HEK293 (cell line): ENCODE measurements at regions not wholly inside any gene's neighbourhood (a gene's known extent, or its start where the extent isn't known, plus 50 kb on each side); places are given as distances from the start of the nearest gene placed in this dataset.

Experiments
- CTCF ChIA-PET: fragments of 350-600 bp; formaldehyde crosslinking; extraction: SDS; loops from one replicate; lab custom pipeline; 2021; ENCODE audit warnings: antibody characterized with exemption; lab: Yijun Ruan, JAX
- POLR2A ChIA-PET: fragments of 300-600 bp; formaldehyde crosslinking; extraction: SDS; loops from one replicate; lab custom pipeline; 2020; ENCODE audit warnings: antibody characterized with exemption, inconsistent platforms; lab: Yijun Ruan, JAX
- H3K27ac ChIP-seq: fragments of 200-500 bp; sonication (Bioruptor generic); 2 replicates; pipeline ENCODE4 v1.5.1; 2014; ENCODE audit warnings: low read depth, low read length, control low read depth, inconsistent platforms; ENCODE audit errors: extremely low read depth
- H3K36me3 ChIP-seq, 2 experiments: fragments of 200-500 bp in 1 of 2; sonication (Bioruptor generic) in 1 of 2; 1 replicate in 1 of 2; 2 replicates in 1 of 2; pipeline ENCODE4 v1.5.1; 2014 to 2017; ENCODE audit warnings: inconsistent platforms in 2 of 2, low read length in 2 of 2; ENCODE audit not compliant: control insufficient read depth in 2 of 2, insufficient read depth in 1 of 2
- H3K4me1 ChIP-seq: fragments of 200-500 bp; sonication (Bioruptor generic); 2 replicates; pipeline ENCODE4 v1.5.1; 2014; ENCODE audit warnings: mild to moderate bottlenecking, low read length, inconsistent platforms; ENCODE audit not compliant: control insufficient read depth, insufficient read depth
- H3K4me3 ChIP-seq: 2 replicates; pipeline ENCODE4 v1.5.1; 2011; ENCODE audit warnings: low read depth, mild to moderate bottlenecking, control low read depth, low read length, moderate library complexity
- H3K9me3 ChIP-seq: fragments of 200-500 bp; sonication (Bioruptor generic); 2 replicates; pipeline ENCODE4 v1.5.1; 2014; ENCODE audit warnings: low read depth, low read length, inconsistent platforms; ENCODE audit not compliant: control insufficient read depth, insufficient read depth
- BCL11B ChIP-seq: fragments of 450-650 bp; formaldehyde crosslinking; IDR thresholded peaks from 2 replicates; pipeline ENCODE4 v1.5.1; 2016; ENCODE audit warnings: low read depth, missing biosample characterization, missing genetic modification characterization
- GLI2 ChIP-seq: fragments of 450-650 bp; formaldehyde crosslinking; IDR thresholded peaks from 2 replicates; pipeline ENCODE4; 2017; ENCODE audit warnings: missing biosample characterization, missing genetic modification characterization, low read depth, borderline replicate concordance
- KLF8 ChIP-seq: fragments of 450-650 bp; formaldehyde crosslinking; IDR thresholded peaks from 2 replicates; pipeline ENCODE4 v1.5.1; 2016; ENCODE audit warnings: missing biosample characterization, missing genetic modification characterization
- SETDB1 ChIP-seq: IDR thresholded peaks from one replicate; pipeline ENCODE4 v1.6.1; 2017; ENCODE audit warnings: mild to moderate bottlenecking, low read length, moderate library complexity, mixed read lengths; ENCODE audit not compliant: insufficient read length
- ZBTB48 ChIP-seq: fragments of 450-650 bp; formaldehyde crosslinking; IDR thresholded peaks from 2 replicates; pipeline ENCODE4 v1.5.1; 2016; ENCODE audit warnings: missing biosample characterization, missing genetic modification characterization
- ZBTB7A ChIP-seq: fragments of 450-650 bp; formaldehyde crosslinking; IDR thresholded peaks from 2 replicates; pipeline ENCODE4 v1.5.1; 2016; ENCODE audit warnings: low read depth, missing biosample characterization, missing genetic modification characterization
- ZNF114 ChIP-seq: fragments of 450-650 bp; formaldehyde crosslinking; IDR thresholded peaks from 2 replicates; pipeline ENCODE4 v1.5.0; 2017; ENCODE audit warnings: missing biosample characterization, missing genetic modification characterization
- ZNF292 ChIP-seq: fragments of 450-650 bp; formaldehyde crosslinking; IDR thresholded peaks from 2 replicates; pipeline ENCODE4 v1.5.1; 2016; ENCODE audit warnings: low read depth, missing biosample characterization, missing genetic modification characterization, borderline replicate concordance
- ZNF302 ChIP-seq: fragments of 450-650 bp; formaldehyde crosslinking; IDR thresholded peaks from 2 replicates; pipeline ENCODE4 v1.5.1; 2016; ENCODE audit warnings: missing biosample characterization, missing genetic modification characterization, low read depth
- ZNF335 ChIP-seq: fragments of 450-650 bp; formaldehyde crosslinking; conservative IDR thresholded peaks from 2 replicates; pipeline ENCODE4 v1.5.1; 2016; ENCODE audit warnings: missing biosample characterization, missing genetic modification characterization
- ZNF37A ChIP-seq: fragments of 450-650 bp; IDR thresholded peaks from 2 replicates; pipeline ENCODE4 v1.5.1; 2018; ENCODE audit warnings: missing biosample characterization, missing genetic modification characterization
- ZNF423 ChIP-seq: fragments of 450-650 bp; formaldehyde crosslinking; IDR thresholded peaks from 2 replicates; pipeline ENCODE4 v1.5.1; 2016; ENCODE audit warnings: missing biosample characterization, missing genetic modification characterization
- ZNF561 ChIP-seq: fragments of 450-650 bp; IDR thresholded peaks from 2 replicates; pipeline ENCODE4 v1.5.1; 2018; ENCODE audit warnings: missing biosample characterization, missing genetic modification characterization, borderline replicate concordance
- ZNF585B ChIP-seq: fragments of 450-650 bp; formaldehyde crosslinking; IDR thresholded peaks from 2 replicates; pipeline ENCODE4 v1.5.1; 2016; ENCODE audit warnings: missing biosample characterization, missing genetic modification characterization
- ZXDB ChIP-seq: fragments of 450-650 bp; formaldehyde crosslinking; IDR thresholded peaks from 2 replicates; pipeline ENCODE4 v1.5.1; 2016; ENCODE audit warnings: missing biosample characterization, missing genetic modification characterization
- TF ChIP-seq, protein P1 (sequence below): fragments of 450-650 bp; IDR thresholded peaks from 2 replicates; pipeline ENCODE4 v1.5.1; 2018; ENCODE audit warnings: missing biosample characterization, mild to moderate bottlenecking, missing genetic modification characterization
- TF ChIP-seq, protein P2 (sequence below): fragments of 450-650 bp; formaldehyde crosslinking; IDR thresholded peaks from 2 replicates; pipeline ENCODE4 v1.5.1; 2017; ENCODE audit warnings: missing biosample characterization, missing genetic modification characterization
- TF ChIP-seq, protein P3 (sequence below): fragments of 450-650 bp; formaldehyde crosslinking; IDR thresholded peaks from 2 replicates; pipeline ENCODE4 v1.5.1; 2016; ENCODE audit warnings: missing biosample characterization, missing genetic modification characterization

DNA sequence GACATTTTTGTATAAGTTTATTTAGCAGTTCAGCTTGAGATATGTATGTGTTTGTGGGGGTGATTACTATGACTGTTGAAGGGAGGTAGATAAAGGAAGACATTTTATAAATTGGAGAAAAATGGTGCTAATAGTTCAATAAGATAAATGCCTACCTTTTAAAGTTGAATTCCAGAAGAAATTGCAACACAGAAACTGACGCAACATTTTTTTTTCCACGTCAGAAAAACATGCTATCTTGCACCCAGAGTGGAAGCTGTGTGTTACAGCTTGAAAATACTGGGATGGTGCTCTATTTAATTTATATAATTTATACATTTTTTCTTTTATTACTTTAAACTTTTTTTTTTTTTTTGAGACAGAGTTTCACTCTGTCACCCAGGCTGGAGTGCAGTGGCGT lies 171.7 kb downstream of the WNT5A start:
- no peaks in the 10 kb centered on the region for H3K36me3 ChIP-seq
- POLR2A ChIA-PET: no interaction called here
- no peak for TF ChIP-seq ZBTB7A (tag by site-specific recombination)
- TF ChIP-seq ZNF292 (tag by site-specific recombination): no peak
- TF ChIP-seq, protein P1, sequence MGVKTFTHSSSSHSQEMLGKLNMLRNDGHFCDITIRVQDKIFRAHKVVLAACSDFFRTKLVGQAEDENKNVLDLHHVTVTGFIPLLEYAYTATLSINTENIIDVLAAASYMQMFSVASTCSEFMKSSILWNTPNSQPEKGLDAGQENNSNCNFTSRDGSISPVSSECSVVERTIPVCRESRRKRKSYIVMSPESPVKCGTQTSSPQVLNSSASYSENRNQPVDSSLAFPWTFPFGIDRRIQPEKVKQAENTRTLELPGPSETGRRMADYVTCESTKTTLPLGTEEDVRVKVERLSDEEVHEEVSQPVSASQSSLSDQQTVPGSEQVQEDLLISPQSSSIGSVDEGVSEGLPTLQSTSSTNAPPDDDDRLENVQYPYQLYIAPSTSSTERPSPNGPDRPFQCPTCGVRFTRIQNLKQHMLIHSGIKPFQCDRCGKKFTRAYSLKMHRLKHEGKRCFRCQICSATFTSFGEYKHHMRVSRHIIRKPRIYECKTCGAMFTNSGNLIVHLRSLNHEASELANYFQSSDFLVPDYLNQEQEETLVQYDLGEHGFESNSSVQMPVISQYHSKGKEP (tag by site-specific recombination): no peak
- no peak for TF ChIP-seq ZXDB (tag by site-specific recombination)
- no peak for TF ChIP-seq SETDB1
- TF ChIP-seq, protein P2, sequence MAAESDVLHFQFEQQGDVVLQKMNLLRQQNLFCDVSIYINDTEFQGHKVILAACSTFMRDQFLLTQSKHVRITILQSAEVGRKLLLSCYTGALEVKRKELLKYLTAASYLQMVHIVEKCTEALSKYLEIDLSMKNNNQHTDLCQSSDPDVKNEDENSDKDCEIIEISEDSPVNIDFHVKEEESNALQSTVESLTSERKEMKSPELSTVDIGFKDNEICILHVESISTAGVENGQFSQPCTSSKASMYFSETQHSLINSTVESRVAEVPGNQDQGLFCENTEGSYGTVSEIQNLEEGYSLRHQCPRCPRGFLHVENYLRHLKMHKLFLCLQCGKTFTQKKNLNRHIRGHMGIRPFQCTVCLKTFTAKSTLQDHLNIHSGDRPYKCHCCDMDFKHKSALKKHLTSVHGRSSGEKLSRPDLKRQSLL (tag by site-specific recombination): no peak
- no peak for TF ChIP-seq ZNF302 (tag by site-specific recombination)
- TF ChIP-seq ZNF423 (tag by site-specific recombination): no peak
- no peak for TF ChIP-seq ZNF37A
- TF ChIP-seq, all 188 proteins: peak for 0
- Histone ChIP-seq H3K4me1 (no peaks in the 10 kb centered on the region), H3K27ac (no peak overlapping the region), H3K9me3 (no peaks in the 10 kb centered on the region), H3K4me3 (no peak overlapping the region)
- CTCF ChIA-PET: interaction anchor here (0.6 kb wide), 1 partner anchor 326 kb away, joined by 5 read pairs; no protein-coding TSS in a partner anchor

DNA sequence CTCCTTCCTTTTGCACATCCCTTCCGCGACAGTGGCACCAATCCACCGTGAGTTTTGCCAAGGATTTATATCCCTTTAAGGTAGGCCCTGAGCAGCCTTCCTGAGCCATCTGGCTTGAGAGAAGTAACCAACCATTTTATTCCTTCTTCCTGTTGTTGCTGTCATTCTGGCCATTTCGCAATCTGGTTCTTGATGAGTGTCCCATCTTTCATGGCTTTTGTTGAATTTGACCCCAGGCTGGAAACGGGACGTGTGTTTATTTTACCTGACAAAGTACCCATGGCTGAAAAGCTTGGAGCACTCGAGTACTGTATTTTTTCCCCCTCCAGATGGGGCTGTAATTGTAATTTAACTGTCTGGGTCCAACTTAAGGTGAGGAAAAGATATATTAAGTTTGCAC lies 173.4 kb downstream of the WNT5A start:
- H3K36me3 ChIP-seq: no peaks in the 10 kb centered on the region
- POLR2A ChIA-PET: no interaction called here
- TF ChIP-seq ZBTB48 (tag by site-specific recombination): no peak
- H3K4me1 ChIP-seq: no peaks in the 10 kb centered on the region
- CTCF ChIA-PET: interaction anchor here (0.6 kb wide), 1 partner anchor 234 kb away, joined by 4 read pairs; no protein-coding TSS in a partner anchor
- no peak overlapping the region for H3K27ac ChIP-seq
- H3K4me3 ChIP-seq: no peak overlapping the region
- no peaks in the 10 kb centered on the region for H3K9me3 ChIP-seq

DNA sequence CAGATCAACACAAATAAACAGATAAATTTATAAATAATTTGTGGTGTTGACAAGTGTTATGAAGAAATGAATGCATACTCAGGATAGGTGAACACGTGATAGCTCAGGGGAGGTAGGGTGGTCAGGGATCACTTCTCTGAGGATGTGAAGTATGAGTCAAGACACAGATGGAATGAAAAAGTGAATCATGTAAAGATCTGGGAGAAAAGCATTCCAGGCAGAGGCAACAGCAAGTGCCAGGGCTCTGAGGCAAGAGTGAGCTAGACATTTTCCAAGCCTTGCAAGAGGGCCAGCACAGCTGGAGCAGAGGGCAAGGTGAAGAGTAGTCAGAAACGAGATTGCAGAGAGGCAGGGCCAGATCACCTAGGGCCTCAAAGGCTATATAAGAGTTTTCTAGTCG lies 177.8 kb downstream of the WNT5A start:
- Histone ChIP-seq H3K27ac (no peak overlapping the region), H3K4me1 (no peaks in the 10 kb centered on the region), H3K4me3 (no peak overlapping the region), H3K9me3 (no peaks in the 10 kb centered on the region), H3K36me3 (no peaks in the 10 kb centered on the region)
- ChIA-PET CTCF (interaction anchor here (0.6 kb wide), 2 partner anchors 377 to 409 kb away, joined by 3 read pairs; no protein-coding TSS in a partner anchor), POLR2A (no interaction called here)
- TF ChIP-seq ZNF114 (tag by site-specific recombination) (no peak), ZNF585B (tag by site-specific recombination) (no peak), KLF8 (tag by site-specific recombination) (no peak)

DNA sequence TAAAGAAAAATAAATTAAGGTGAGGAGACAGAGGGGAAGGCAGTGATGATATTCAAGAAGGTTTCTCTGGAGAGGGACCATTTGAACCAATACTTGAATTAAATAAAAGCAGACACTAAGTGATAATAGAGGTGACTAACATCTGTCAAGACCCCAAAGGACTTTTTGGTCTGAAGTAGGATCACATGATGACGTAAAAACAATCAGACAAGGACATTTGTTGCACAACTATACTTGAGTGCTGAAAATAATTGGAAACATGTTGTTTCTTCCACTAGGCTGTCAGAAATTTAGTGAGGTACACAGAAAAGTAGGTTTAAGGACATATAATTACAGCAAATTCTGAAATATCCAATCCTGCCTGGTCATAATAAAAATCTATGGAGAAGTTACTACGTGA lies 179.5 kb downstream of the WNT5A start:
- H3K36me3 ChIP-seq: no peaks in the 10 kb centered on the region
- CTCF ChIA-PET: no interaction called here
- TF ChIP-seq KLF8 (tag by site-specific recombination): no peak
- TF ChIP-seq, protein P3, sequence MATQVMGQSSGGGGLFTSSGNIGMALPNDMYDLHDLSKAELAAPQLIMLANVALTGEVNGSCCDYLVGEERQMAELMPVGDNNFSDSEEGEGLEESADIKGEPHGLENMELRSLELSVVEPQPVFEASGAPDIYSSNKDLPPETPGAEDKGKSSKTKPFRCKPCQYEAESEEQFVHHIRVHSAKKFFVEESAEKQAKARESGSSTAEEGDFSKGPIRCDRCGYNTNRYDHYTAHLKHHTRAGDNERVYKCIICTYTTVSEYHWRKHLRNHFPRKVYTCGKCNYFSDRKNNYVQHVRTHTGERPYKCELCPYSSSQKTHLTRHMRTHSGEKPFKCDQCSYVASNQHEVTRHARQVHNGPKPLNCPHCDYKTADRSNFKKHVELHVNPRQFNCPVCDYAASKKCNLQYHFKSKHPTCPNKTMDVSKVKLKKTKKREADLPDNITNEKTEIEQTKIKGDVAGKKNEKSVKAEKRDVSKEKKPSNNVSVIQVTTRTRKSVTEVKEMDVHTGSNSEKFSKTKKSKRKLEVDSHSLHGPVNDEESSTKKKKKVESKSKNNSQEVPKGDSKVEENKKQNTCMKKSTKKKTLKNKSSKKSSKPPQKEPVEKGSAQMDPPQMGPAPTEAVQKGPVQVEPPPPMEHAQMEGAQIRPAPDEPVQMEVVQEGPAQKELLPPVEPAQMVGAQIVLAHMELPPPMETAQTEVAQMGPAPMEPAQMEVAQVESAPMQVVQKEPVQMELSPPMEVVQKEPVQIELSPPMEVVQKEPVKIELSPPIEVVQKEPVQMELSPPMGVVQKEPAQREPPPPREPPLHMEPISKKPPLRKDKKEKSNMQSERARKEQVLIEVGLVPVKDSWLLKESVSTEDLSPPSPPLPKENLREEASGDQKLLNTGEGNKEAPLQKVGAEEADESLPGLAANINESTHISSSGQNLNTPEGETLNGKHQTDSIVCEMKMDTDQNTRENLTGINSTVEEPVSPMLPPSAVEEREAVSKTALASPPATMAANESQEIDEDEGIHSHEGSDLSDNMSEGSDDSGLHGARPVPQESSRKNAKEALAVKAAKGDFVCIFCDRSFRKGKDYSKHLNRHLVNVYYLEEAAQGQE (tag by site-specific recombination): no peak
- no peak for TF ChIP-seq BCL11B (tag by site-specific recombination)
- TF ChIP-seq GLI2 (tag by site-specific recombination): no peak
- TF ChIP-seq ZNF335 (tag by site-specific recombination): no peak
- TF ChIP-seq ZNF561: no peak
- TF ChIP-seq, all 188 proteins: peak for 0

More for the DNA sequence above, 179.5 kb downstream of the WNT5A start:
- H3K9me3 ChIP-seq: no peaks in the 10 kb centered on the region
- H3K27ac ChIP-seq: no peak overlapping the region
- POLR2A ChIA-PET: no interaction called here
- H3K4me1 ChIP-seq: no peaks in the 10 kb centered on the region
- H3K4me3 ChIP-seq: no peak overlapping the region
